Natural killer cell treated with Interleukin-12 subunit alpha and Interleukin-12 subunit beta and Interleukin-15 and Interleukin-18, amount 100 ng/mL, for 72 hours (primary cell): ENCODE measurements at regions not wholly inside any gene's neighbourhood (a gene's known extent, or its start where the extent isn't known, plus 50 kb on each side); places are given as distances from the start of the nearest gene placed in this dataset.
"Not testable (repeated sequence)": the region's sequence is repeated elsewhere in the genome, so short reads cannot be mapped to it uniquely, and the experiment has no call there.

Source experiments
- ATAC-seq, 2 donors: fragments of 150-1000 bp; cut with Tn5 transposase in 1 of 2; sonication (Bioruptor Pico), chemical (Tn5 transposase) in 1 of 2; 2 replicates each; pipeline ENCODE4 v1.10.0; 2021
- DNase-seq: peaks from one replicate; pipeline ENCODE4 v3.0.0; 2022; ENCODE audit warnings: low spot score
- H3K27ac Mint-ChIP-seq, 2 donors: 1 replicate in 1 of 2; 2 replicates in 1 of 2; pipeline ENCODE4 v1.8.0; 2022; ENCODE audit warnings: mixed read lengths in 2 of 2, mild to moderate bottlenecking in 1 of 2, moderate library complexity in 1 of 2
- H3K27me3 Mint-ChIP-seq, 2 donors: 1 replicate in 1 of 2; 2 replicates in 1 of 2; pipeline ENCODE4 v1.8.0; 2022; ENCODE audit warnings: mixed read lengths in 2 of 2
- H3K36me3 Mint-ChIP-seq: one replicate; pipeline ENCODE4 v1.8.0; 2022; ENCODE audit warnings: mixed read lengths
- H3K4me1 Mint-ChIP-seq, 2 donors: 1 replicate in 1 of 2; 2 replicates in 1 of 2; pipeline ENCODE4 v1.8.0; 2022; ENCODE audit warnings: low read depth in 2 of 2, mixed read lengths in 2 of 2, mild to moderate bottlenecking in 1 of 2
- H3K4me3 Mint-ChIP-seq: one replicate; pipeline ENCODE4 v1.8.0; 2022; ENCODE audit warnings: mixed read lengths
- H3K9me3 Mint-ChIP-seq: 2 replicates; pipeline ENCODE4 v1.8.0; 2022; ENCODE audit warnings: mixed read lengths

DNA sequence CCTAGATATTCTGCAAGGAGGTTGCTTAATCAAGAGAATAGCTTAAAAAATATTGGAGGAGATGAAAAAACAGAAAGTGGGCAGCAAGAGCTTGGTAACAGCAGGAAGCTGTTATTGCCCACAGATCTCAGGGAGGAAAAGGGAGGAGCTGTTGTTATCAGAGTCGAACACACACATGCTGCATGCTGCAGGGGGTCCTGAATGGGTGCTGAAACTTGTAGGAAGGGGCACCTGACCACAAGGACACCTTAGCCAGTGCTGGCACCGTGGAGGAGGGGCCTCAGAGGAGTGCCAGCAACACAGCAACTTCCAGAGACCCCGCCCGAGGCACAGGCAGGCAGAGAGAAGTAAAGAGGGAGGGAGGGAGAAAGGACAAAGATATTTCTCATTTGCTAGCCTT, 332.9 kb downstream of the SOCS6 start:
- Mint-ChIP-seq H3K27ac (peak overlapping the region; percentile 59 to 67), H3K36me3 (no peaks in the 10 kb centered on the region), H3K9me3 (no peaks in the 10 kb centered on the region), H3K4me3 (peak overlapping the region; percentile 75), H3K27me3 (no peaks in the 10 kb centered on the region), H3K4me1 (peaks cover 24 to 34% of the 10 kb centered on the region in 2 donors)
- ATAC-seq (peak in 1 of 2 donors; percentile 67), DNase-seq (no peak)

DNA sequence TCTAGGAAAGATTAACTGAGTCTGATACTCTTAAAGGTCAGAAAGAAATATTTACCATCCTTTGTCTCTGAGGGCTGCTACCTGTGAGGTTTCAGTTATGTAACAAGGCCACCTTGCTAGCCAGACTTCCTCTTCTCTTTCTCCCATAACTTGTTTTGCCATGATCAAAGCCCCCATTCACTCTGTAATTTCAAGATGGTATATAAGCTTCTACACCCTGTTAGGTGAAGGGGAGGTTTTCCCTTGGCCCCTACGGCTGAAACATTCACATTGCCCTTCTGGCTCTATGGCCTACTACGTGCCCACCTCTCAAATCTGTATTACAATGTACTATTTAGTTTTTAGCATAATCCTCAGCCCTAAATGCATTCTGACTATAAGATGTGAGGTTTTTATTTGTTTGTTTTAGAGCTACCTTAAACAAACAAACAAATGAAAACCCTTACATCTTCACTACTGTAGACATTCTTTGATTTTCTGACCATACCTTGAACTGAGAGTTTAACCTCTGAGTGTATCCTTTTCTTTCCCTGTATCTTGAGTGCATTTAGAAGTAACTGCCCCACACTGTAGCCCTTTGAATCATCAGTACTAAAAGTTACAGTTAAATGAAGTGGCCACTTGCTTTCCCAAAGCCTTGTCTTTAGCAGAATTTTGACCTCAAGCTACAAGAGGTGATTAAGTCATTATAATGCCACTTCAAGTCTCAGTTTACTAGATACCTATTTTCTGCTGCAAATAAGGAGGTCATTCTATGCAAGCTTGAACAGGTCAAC, 332.2 kb downstream of the SOCS6 start:
- Mint-ChIP-seq H3K4me3 (peak overlapping the region; percentile 75), H3K36me3 (no peaks in the 10 kb centered on the region), H3K4me1 (peaks cover 24 to 34% of the 10 kb centered on the region in 2 donors), H3K9me3 (no peaks in the 10 kb centered on the region), H3K27me3 (no peaks in the 10 kb centered on the region), H3K27ac (peak overlapping the region; percentile 59 to 67)
- no peak for DNase-seq
- ATAC-seq, result no peak

GRCh38 chr18:70617020-70617763, 328.3 kb downstream of the SOCS6 start:
- DNase-seq (no peak), ATAC-seq (no peak)
- Mint-ChIP-seq H3K27me3 (no peaks in the 10 kb centered on the region), H3K9me3 (peaks cover 5% of the 10 kb centered on the region), H3K4me3 (no peak overlapping the region), H3K36me3 (no peaks in the 10 kb centered on the region), H3K4me1 (peaks cover 18 to 27% of the 10 kb centered on the region in 2 donors), H3K27ac (no peak overlapping the region)

GRCh38 chr18:70600225-70600925, 311.5 kb downstream of the SOCS6 start:
- Mint-ChIP-seq H3K36me3 (no peaks in the 10 kb centered on the region), H3K9me3 (no peaks in the 10 kb centered on the region), H3K27me3 (no peaks in the 10 kb centered on the region), H3K4me3 (no peak overlapping the region), H3K4me1 (peaks cover 0 to 6% of the 10 kb centered on the region in 2 donors), H3K27ac (no peak overlapping the region)
- DNase-seq, result no peak
- no peak for ATAC-seq

DNA sequence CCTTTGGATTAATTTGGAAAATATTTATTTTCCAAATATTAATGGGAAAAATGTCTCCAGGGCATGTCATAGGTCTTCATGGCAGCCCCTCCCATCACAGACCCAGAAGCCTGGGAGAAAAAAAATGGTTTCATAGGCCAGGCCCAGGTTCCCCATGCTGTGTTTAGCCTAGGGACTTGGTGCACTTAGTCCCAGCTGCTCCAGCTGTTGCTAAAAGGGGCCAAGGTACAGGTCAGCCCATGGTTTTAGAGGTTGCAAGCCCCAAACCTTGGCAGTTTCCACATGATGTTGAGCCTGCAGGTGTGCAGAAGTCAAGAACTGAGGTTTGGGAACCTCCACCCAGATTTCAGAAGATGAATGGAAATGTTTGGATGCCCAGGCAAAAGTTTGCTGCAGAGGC, 309.6 kb downstream of the SOCS6 start:
- Mint-ChIP-seq H3K4me3 (no peak overlapping the region), H3K36me3 (no peaks in the 10 kb centered on the region), H3K27ac (no peak overlapping the region), H3K9me3 (no peaks in the 10 kb centered on the region), H3K27me3 (no peaks in the 10 kb centered on the region), H3K4me1 (peaks cover 0 to 2% of the 10 kb centered on the region in 2 donors)
- ATAC-seq, result no peak
- DNase-seq, result no peak

GRCh38 chr18:70582981-70583380, 294.1 kb downstream of the SOCS6 start:
- H3K27ac Mint-ChIP-seq, result no peak overlapping the region
- peaks cover 11% of the 10 kb centered on the region for H3K36me3 Mint-ChIP-seq
- ATAC-seq, result no peak
- peaks cover 15% of the 10 kb centered on the region for H3K9me3 Mint-ChIP-seq
- no peak for DNase-seq
- no peaks in the 10 kb centered on the region for H3K4me1 Mint-ChIP-seq
- no peak overlapping the region for H3K4me3 Mint-ChIP-seq
- no peaks in the 10 kb centered on the region for H3K27me3 Mint-ChIP-seq

DNA sequence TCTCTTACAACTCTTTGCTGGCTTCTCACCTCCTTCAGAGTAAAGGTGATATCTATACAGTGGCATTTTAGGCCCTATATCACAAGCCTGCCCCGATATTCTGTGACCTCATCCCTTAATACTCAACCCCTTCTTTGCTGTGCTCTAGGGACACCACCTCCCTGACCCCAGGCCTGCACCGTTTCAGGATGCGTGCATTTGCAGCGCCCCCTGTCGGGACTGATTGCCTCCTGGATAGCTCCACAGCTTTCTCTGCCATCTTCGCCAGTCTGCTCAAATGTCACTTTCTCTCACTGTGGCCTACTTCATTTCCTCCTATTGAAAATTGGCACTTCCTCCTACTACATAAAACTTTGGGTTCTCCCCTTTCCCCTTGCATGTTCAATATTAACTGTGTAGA, 289.6 kb downstream of the SOCS6 start:
- H3K27ac Mint-ChIP-seq, result no peak overlapping the region
- ATAC-seq (no peak), DNase-seq (no peak)
- no peaks in the 10 kb centered on the region for H3K4me1 Mint-ChIP-seq
- H3K27me3 Mint-ChIP-seq, result no peaks in the 10 kb centered on the region
- H3K4me3 Mint-ChIP-seq, result no peak overlapping the region
- no peaks in the 10 kb centered on the region for H3K36me3 Mint-ChIP-seq
- peaks cover 5% of the 10 kb centered on the region for H3K9me3 Mint-ChIP-seq

- no peak overlapping the region for H3K27ac Mint-ChIP-seq
- DNase-seq (no peak), ATAC-seq (no peak)
- H3K4me1 Mint-ChIP-seq, result no peaks in the 10 kb centered on the region
- no peaks in the 10 kb centered on the region for H3K27me3 Mint-ChIP-seq
- H3K4me3 Mint-ChIP-seq, result no peak overlapping the region
- H3K36me3 Mint-ChIP-seq, result no peaks in the 10 kb centered on the region
- H3K9me3 Mint-ChIP-seq, result peaks cover 9% of the 10 kb centered on the region
These were observed 288.2 kb downstream of the SOCS6 start for GRCh38 chr18:70577023-70577420.

- peaks cover 9% of the 10 kb centered on the region for H3K9me3 Mint-ChIP-seq
- no peaks in the 10 kb centered on the region for H3K36me3 Mint-ChIP-seq
- DNase-seq (no peak), ATAC-seq (no peak)
- H3K27me3 Mint-ChIP-seq, result no peaks in the 10 kb centered on the region
- H3K27ac Mint-ChIP-seq, result no peak overlapping the region
- H3K4me3 Mint-ChIP-seq, result no peak overlapping the region
- H3K4me1 Mint-ChIP-seq, result no peaks in the 10 kb centered on the region
These were observed 287.6 kb downstream of the SOCS6 start for GRCh38 chr18:70576276-70577022.

DNA sequence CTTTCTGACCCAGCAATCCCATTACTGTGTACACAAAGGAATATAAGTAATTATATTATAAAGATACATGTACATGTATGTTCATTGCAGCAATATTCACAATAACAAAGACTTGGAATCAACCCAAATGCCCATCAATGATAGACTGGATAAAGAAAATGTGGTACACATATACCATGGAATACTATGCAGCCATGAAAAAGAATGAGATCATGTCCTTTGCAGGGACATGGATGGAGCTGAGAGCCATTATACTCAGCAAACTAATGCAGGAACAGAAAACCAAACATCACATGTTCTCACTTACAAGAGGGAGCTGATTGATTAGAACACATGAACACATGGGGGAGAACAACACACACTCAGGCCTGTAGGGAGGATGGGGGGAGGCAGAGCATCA, 286.1 kb downstream of the SOCS6 start:
- not testable (repeated sequence) for H3K27ac Mint-ChIP-seq

DNA sequence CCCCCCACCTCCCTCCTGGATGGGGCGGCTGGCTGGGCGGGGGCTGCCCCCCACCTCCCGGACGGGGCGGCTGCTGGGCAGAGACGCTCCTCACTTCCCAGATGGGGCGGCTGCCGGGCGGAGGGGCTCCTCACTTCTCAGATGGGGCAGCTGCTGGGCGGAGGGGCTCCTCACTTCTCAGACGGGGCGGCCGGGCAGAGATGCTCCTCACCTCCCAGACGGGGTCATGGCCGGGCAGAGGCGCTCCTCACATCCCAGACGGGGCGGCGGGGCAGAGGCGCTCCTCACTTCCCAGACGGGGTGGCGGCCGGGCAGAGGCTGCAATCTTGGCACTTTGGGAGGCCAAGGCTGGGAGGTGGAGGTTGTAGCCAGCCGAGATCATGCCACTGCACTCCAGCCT, 280.8 kb downstream of the SOCS6 start:
- not testable (repeated sequence) for DNase-seq, ATAC-seq, H3K27ac Mint-ChIP-seq, H3K4me3 Mint-ChIP-seq, H3K27me3 Mint-ChIP-seq, H3K4me1 Mint-ChIP-seq, H3K9me3 Mint-ChIP-seq, H3K36me3 Mint-ChIP-seq

More for the DNA sequence above, 286.1 kb downstream of the SOCS6 start:
- not testable (repeated sequence) for H3K4me1 Mint-ChIP-seq, H3K4me3 Mint-ChIP-seq, ATAC-seq, H3K27me3 Mint-ChIP-seq, H3K9me3 Mint-ChIP-seq, H3K36me3 Mint-ChIP-seq, DNase-seq

DNA sequence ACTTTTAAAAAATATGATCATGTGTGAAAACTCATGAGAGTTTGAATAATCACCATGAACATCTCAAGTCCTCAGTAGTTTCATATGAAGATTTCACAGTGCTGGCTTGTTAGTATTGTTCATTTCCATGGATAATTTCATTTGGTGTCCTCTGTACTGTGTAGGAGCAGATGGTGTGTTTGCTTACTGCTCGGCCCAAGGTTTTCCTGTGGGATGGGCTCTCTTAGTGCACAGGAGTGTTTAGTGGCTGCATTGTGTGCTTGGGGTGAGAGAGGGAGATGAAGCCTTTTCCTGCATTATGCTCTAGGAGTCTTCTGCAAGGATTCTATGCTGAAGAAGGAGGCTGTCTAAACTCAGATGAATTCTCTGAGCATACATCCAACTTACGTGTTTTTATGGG, 270.6 kb downstream of the SOCS6 start:
- Mint-ChIP-seq H3K4me3 (no peak overlapping the region), H3K9me3 (peaks cover 2% of the 10 kb centered on the region), H3K36me3 (no peaks in the 10 kb centered on the region), H3K4me1 (no peaks in the 10 kb centered on the region), H3K27me3 (no peaks in the 10 kb centered on the region), H3K27ac (no peak overlapping the region)
- DNase-seq, result no peak
- ATAC-seq, result no peak

- no peak for DNase-seq
- H3K4me3 Mint-ChIP-seq, result no peak overlapping the region
- H3K27ac Mint-ChIP-seq, result no peak overlapping the region
- no peaks in the 10 kb centered on the region for H3K4me1 Mint-ChIP-seq
- ATAC-seq, result no peak
- H3K27me3 Mint-ChIP-seq, result no peaks in the 10 kb centered on the region
- H3K36me3 Mint-ChIP-seq, result no peaks in the 10 kb centered on the region
- H3K9me3 Mint-ChIP-seq, result peaks cover 2% of the 10 kb centered on the region
These were observed 269.5 kb downstream of the SOCS6 start for GRCh38 chr18:70558371-70558770.
